ENCODE measurements at regions not wholly inside any gene's neighbourhood (a gene's known extent, or its start where the extent isn't known, plus 50 kb on each side); places are given as distances from the start of the nearest gene placed in this dataset.

- TF ChIP-seq CTCF (conservative IDR thresholded peaks at IDR 0.05; ENCODE audit: low read depth in 2 of 2) (no peak), EZH2 (IDR thresholded peaks at IDR 0.05; ENCODE audit: low read depth, unreplicated experiment) (no peak), STAT1 (IDR thresholded peaks at IDR 0.05; ENCODE audit: unreplicated experiment) (no peak), ZNF331 (CRISPR knock-in tag; IDR thresholded peaks at IDR 0.05; ENCODE audit: low read depth) (no peak), JUNB (IDR thresholded peaks at IDR 0.05; ENCODE audit: unreplicated experiment) (no peak), POLR2AphosphoS5 (IDR thresholded peaks at IDR 0.05; ENCODE audit: low read depth) (no peak), ZNF114 (CRISPR knock-in tag; IDR thresholded peaks at IDR 0.05) (no peak)
Measured at GRCh38 chr3:111476701-111477100, 65.3 kb upstream of the CD96 start (continued).

GRCh38 chr3:111480091-111480490 is 61.9 kb upstream of the CD96 start:
- peaks cover 11% of the 10 kb centered on the region for H3K4me1 Mint-ChIP-seq
- H3K36me3 Mint-ChIP-seq (ENCODE audit: low read depth): no peaks in the 10 kb centered on the region
- Histone ChIP-seq H4K20me1 (replicated peaks; ENCODE audit: insufficient read depth) (no peaks in the 10 kb centered on the region), H3K79me2 (replicated peaks; ENCODE audit: insufficient read depth) (no peaks in the 10 kb centered on the region), H3K4me3 (no peak overlapping the region), H3F3A (replicated peaks; ENCODE audit: low read depth) (no peaks in the 10 kb centered on the region), H3K27ac (ENCODE audit: low read depth) (no peak overlapping the region), H3K9me2 (ENCODE audit: insufficient read depth) (peaks cover 5% of the 10 kb centered on the region; the same call in 1 of the 2 replicates), H3K4me1 (ENCODE audit: insufficient read depth) (0 out of 2 replicates have a peak, but pooled peaks cover 5% of the 10 kb centered on the region), H2AFZ (no peak overlapping the region), H3K4me2 (no peak overlapping the region), H3K27me3 (ENCODE audit: insufficient read depth) (no peaks in the 10 kb centered on the region), H3K36me3 (ENCODE audit: insufficient read depth) (no peaks in the 10 kb centered on the region)
- no peak overlapping the region for H3K4me3 Mint-ChIP-seq
- peaks cover 3% of the 10 kb centered on the region for H3K27me3 Mint-ChIP-seq (ENCODE audit: insufficient read depth, low read depth, poor library complexity)
- no peak overlapping the region for H3K27ac Mint-ChIP-seq
- ATAC-seq (no peak), DNase-seq (ENCODE audit: low spot score) (no peak)
- H3K9me3 Mint-ChIP-seq: no peaks in the 10 kb centered on the region
- TF ChIP-seq CREB1 (CRISPR knock-in tag; IDR thresholded peaks at IDR 0.05; ENCODE audit: low read depth) (no peak), STAT1 (IDR thresholded peaks at IDR 0.05; ENCODE audit: unreplicated experiment) (no peak), NANOG (IDR thresholded peaks at IDR 0.05; ENCODE audit: borderline replicate concordance) (no peak), EZH2phosphoT487 (IDR thresholded peaks at IDR 0.05; ENCODE audit: unreplicated experiment) (no peak), ETS1 (IDR thresholded peaks at IDR 0.05) (no peak), REST (IDR thresholded peaks at IDR 0.05; ENCODE audit: unreplicated experiment) (no peak), POLR2AphosphoS5 (IDR thresholded peaks at IDR 0.05; ENCODE audit: low read depth) (no peak), ZNF331 (CRISPR knock-in tag; IDR thresholded peaks at IDR 0.05; ENCODE audit: low read depth) (no peak), ZNF114 (CRISPR knock-in tag; IDR thresholded peaks at IDR 0.05) (no peak), ZNF462 (CRISPR knock-in tag; IDR thresholded peaks at IDR 0.05) (no peak), EZH2 (IDR thresholded peaks at IDR 0.05; ENCODE audit: low read depth, unreplicated experiment) (no peak)
